ENCODE measurements at regions not wholly inside any gene's neighbourhood (a gene's known extent, or its start where the extent isn't known, plus 50 kb on each side); places are given as distances from the start of the nearest gene placed in this dataset.

DNA sequence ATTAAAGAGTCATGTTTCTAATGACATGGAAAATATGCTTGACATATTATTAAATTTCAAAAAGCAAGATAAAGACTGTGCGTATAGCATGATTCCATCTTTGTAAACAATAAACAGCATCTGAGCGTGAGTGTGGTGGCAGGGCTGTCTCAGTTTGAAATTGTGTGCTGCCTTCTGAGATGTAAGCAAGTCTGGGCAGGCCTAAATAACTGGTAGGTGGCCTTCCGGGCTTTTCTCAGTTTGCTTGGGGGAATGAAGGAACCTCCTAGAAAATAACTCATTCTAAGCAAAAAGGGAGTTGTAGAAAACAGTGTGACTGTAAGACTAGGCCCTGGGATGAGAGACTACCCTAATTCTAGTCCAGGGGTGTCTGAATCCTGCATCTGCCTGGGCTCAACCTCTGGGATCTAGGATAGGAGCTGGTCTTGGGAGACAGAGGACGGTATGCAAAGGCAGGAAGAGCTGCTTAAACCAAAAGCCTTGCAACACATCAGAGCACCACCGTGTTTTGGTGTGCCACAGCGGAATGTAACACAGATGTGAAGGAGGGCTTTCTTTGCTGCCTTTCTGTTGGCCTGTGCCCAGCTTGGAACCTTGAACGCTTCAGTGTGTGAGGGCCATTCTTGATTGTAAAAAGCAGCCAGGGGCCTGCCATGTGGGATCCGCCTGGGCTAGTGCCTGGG is 63.5 kb upstream of the L3MBTL3 start:
- POLR2A ChIA-PET (ENCODE audit: unreplicated experiment) = no interaction called here
- ATAC-seq = no peak

GRCh38 chr6:129947797-129948196 is 70.6 kb upstream of the L3MBTL3 start:
- no peak for ATAC-seq
- no peak overlapping the region for H3K4me2 ChIP-seq (ENCODE audit: low read length)
- H3K36me3 ChIP-seq (ENCODE audit: low read depth, low read length) = no peaks in the 10 kb centered on the region
- no peaks in the 10 kb centered on the region for H3K4me1 ChIP-seq (ENCODE audit: insufficient read depth, low read length)
- H2AFZ ChIP-seq (ENCODE audit: low read length) = no peak overlapping the region
- H3F3A ChIP-seq (ENCODE audit: low read length, unreplicated experiment) = no peaks in the 10 kb centered on the region
- H3K9me2 ChIP-seq (replicated peaks; ENCODE audit: low read length) = no peaks in the 10 kb centered on the region
- no TSS peak for BruUV-seq (replicated peaks)
- no peak overlapping the region for H3K4me3 ChIP-seq (ENCODE audit: low read length)
- no peaks in the 10 kb centered on the region for H3K9me3 ChIP-seq (ENCODE audit: low read length)
- H3K79me2 ChIP-seq (ENCODE audit: low read length) = no peaks in the 10 kb centered on the region
- H4K20me1 ChIP-seq (ENCODE audit: low read length) = no peaks in the 10 kb centered on the region
- no peaks in the 10 kb centered on the region for H3K27me3 ChIP-seq (ENCODE audit: low read length)
- no peak for DNase-seq
- TF ChIP-seq, protein P1, sequence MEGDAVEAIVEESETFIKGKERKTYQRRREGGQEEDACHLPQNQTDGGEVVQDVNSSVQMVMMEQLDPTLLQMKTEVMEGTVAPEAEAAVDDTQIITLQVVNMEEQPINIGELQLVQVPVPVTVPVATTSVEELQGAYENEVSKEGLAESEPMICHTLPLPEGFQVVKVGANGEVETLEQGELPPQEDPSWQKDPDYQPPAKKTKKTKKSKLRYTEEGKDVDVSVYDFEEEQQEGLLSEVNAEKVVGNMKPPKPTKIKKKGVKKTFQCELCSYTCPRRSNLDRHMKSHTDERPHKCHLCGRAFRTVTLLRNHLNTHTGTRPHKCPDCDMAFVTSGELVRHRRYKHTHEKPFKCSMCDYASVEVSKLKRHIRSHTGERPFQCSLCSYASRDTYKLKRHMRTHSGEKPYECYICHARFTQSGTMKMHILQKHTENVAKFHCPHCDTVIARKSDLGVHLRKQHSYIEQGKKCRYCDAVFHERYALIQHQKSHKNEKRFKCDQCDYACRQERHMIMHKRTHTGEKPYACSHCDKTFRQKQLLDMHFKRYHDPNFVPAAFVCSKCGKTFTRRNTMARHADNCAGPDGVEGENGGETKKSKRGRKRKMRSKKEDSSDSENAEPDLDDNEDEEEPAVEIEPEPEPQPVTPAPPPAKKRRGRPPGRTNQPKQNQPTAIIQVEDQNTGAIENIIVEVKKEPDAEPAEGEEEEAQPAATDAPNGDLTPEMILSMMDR (conservative IDR thresholded peaks at IDR 0.05; ENCODE audit: low read depth, low read length) = no peak
- TF ChIP-seq EZH2 (IDR thresholded peaks at IDR 0.05; ENCODE audit: low read length, unreplicated experiment) = no peak
- TF ChIP-seq EZH2phosphoT487 (IDR thresholded peaks at IDR 0.05; ENCODE audit: borderline replicate concordance, low read length) = no peak
- H3K27ac ChIP-seq (ENCODE audit: low read length) = no peak overlapping the region
- intact Hi-C loops (cut with micrococcal nuclease) = no loop called here
- H3K9ac ChIP-seq (ENCODE audit: low read length) = no peak overlapping the region
- ChIA-PET CTCF (no interaction called here), POLR2A (ENCODE audit: unreplicated experiment) (interaction anchor here (0.6 kb wide), 1 partner anchor 166 kb away, joined by 5 read pairs; no protein-coding TSS in a partner anchor)

More for the DNA sequence above, 63.5 kb upstream of the L3MBTL3 start:
- CTCF ChIA-PET = no interaction called here
- Histone ChIP-seq H3K27ac (ENCODE audit: low read length) (no peak overlapping the region), H3K9me2 (replicated peaks; ENCODE audit: low read length) (no peaks in the 10 kb centered on the region), H3K9me3 (ENCODE audit: low read length) (no peaks in the 10 kb centered on the region), H3K4me2 (ENCODE audit: low read length) (no peak overlapping the region), H3K9ac (ENCODE audit: low read length) (no peak overlapping the region), H3K79me2 (ENCODE audit: low read length) (no peaks in the 10 kb centered on the region), H3K4me1 (ENCODE audit: insufficient read depth, low read length) (no peaks in the 10 kb centered on the region), H3F3A (ENCODE audit: low read length, unreplicated experiment) (no peaks in the 10 kb centered on the region), H3K4me3 (ENCODE audit: low read length) (no peak overlapping the region), H3K36me3 (ENCODE audit: low read depth, low read length) (no peaks in the 10 kb centered on the region), H4K20me1 (ENCODE audit: low read length) (no peaks in the 10 kb centered on the region), H2AFZ (ENCODE audit: low read length) (no peak overlapping the region), H3K27me3 (ENCODE audit: low read length) (no peaks in the 10 kb centered on the region)
- DNase-seq = no peak
- intact Hi-C loops (cut with micrococcal nuclease) = no loop called here
- TF ChIP-seq EZH2 (IDR thresholded peaks at IDR 0.05; ENCODE audit: low read length, unreplicated experiment) = no peak
- TF ChIP-seq EZH2phosphoT487 (IDR thresholded peaks at IDR 0.05; ENCODE audit: borderline replicate concordance, low read length) = no peak
- TF ChIP-seq, protein P1 (conservative IDR thresholded peaks at IDR 0.05; ENCODE audit: low read depth, low read length) = no peak
- no TSS peak for BruUV-seq (replicated peaks)

DNA sequence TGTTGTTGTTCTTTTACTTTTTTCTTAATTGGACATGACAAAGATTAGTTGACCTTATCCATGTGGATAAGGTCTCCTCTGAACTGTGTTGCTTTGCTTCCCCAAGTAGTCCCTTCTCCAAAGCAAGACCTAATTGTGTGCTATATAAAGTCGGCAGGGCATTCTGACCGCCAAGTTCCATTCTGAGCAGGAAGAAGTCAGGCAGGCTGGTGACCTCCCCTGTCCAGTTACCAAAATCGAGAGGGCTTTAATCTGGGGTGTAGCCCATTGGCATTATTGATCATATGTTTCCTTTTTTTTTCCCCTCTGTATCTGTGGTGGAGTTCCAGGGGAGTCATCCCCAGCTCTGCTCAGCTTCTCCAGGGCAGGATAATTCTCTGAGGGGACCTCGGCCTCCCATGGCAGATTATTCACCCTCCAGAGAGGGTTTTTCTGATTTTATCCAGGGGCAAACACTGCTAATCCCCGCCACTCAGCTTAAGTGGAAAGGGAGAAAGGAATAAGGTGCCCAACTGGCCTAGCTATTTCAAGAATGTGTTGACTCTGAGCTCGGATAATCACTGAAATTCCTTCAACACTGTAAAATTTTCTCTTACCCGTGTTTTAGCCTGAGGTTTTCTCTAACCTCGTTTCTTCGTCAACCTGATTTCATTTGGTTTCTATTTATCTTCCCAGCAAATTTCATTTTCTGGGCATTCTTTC is 71.8 kb upstream of the L3MBTL3 start:
- no peak for DNase-seq
- ChIA-PET POLR2A (ENCODE audit: unreplicated experiment) (no interaction called here), CTCF (no interaction called here)
- TF ChIP-seq, protein P1 (conservative IDR thresholded peaks at IDR 0.05; ENCODE audit: low read depth, low read length) = no peak
- TF ChIP-seq EZH2 (IDR thresholded peaks at IDR 0.05; ENCODE audit: low read length, unreplicated experiment) (no peak), EZH2phosphoT487 (IDR thresholded peaks at IDR 0.05; ENCODE audit: borderline replicate concordance, low read length) (no peak)
- BruUV-seq (replicated peaks) = no TSS peak
- no peaks in the 10 kb centered on the region for H3K9me2 ChIP-seq (replicated peaks; ENCODE audit: low read length)
- H3K4me3 ChIP-seq (ENCODE audit: low read length) = no peak overlapping the region
- no peak overlapping the region for H3K9ac ChIP-seq (ENCODE audit: low read length)
- H2AFZ ChIP-seq (ENCODE audit: low read length) = no peak overlapping the region
- H3F3A ChIP-seq (ENCODE audit: low read length, unreplicated experiment) = no peaks in the 10 kb centered on the region
- intact Hi-C loops (cut with micrococcal nuclease) = no loop called here
- H4K20me1 ChIP-seq (ENCODE audit: low read length) = no peaks in the 10 kb centered on the region
- H3K27ac ChIP-seq (ENCODE audit: low read length) = no peak overlapping the region
- no peaks in the 10 kb centered on the region for H3K79me2 ChIP-seq (ENCODE audit: low read length)
- H3K4me2 ChIP-seq (ENCODE audit: low read length) = no peak overlapping the region
- H3K4me1 ChIP-seq (ENCODE audit: insufficient read depth, low read length) = no peaks in the 10 kb centered on the region
- no peaks in the 10 kb centered on the region for H3K27me3 ChIP-seq (ENCODE audit: low read length)
- no peak for ATAC-seq
- H3K36me3 ChIP-seq (ENCODE audit: low read depth, low read length) = no peaks in the 10 kb centered on the region
- H3K9me3 ChIP-seq (ENCODE audit: low read length) = no peaks in the 10 kb centered on the region

Data from PC-3 (cell line).